ENCODE measurements at regions not wholly inside any gene's neighbourhood (a gene's known extent, or its start where the extent isn't known, plus 50 kb on each side); places are given as distances from the start of the nearest gene placed in this dataset.

- TF ChIP-seq POLR2AphosphoS5 (IDR thresholded peaks at IDR 0.05; ENCODE audit: low read depth, low read length) (no peak), POU2F2 (IDR thresholded peaks at IDR 0.05; ENCODE audit: low read depth, low read length) (no peak), POLR2A (IDR thresholded peaks at IDR 0.05; ENCODE audit: low read depth, low read length) (no peak)
Measured at GRCh38 chr17:21532763-21533385, 156.7 kb downstream of the KCNJ12 start.
